HUES64 (cell line): ENCODE measurements at regions not wholly inside any gene's neighbourhood (a gene's known extent, or its start where the extent isn't known, plus 50 kb on each side); places are given as distances from the start of the nearest gene placed in this dataset.

Source experiments
- H3K27ac ChIP-seq: 2 replicates; pipeline ENCODE4 v1.7.0; 2013; ENCODE audit warnings: low read depth, low read length, inconsistent platforms
- H3K27me3 ChIP-seq: 2 replicates; pipeline ENCODE4 v1.6.1; 2013; ENCODE audit warnings: mild to moderate bottlenecking, low read length; ENCODE audit not compliant: insufficient read depth
- H3K36me3 ChIP-seq: 2 replicates; pipeline ENCODE4 v1.6.1; 2013; ENCODE audit warnings: mild to moderate bottlenecking, low read length; ENCODE audit not compliant: insufficient read depth
- H3K4me1 ChIP-seq: 2 replicates; pipeline ENCODE4 v1.6.1; 2013; ENCODE audit warnings: mild to moderate bottlenecking, low read length, moderate library complexity; ENCODE audit not compliant: insufficient read depth
- H3K4me3 ChIP-seq: 2 replicates; pipeline ENCODE4 v1.5.1; 2013; ENCODE audit warnings: mild to moderate bottlenecking, low read length, moderate library complexity
- H3K9ac ChIP-seq: 2 replicates; pipeline ENCODE4 v1.6.1; 2013; ENCODE audit warnings: mild to moderate bottlenecking, low read depth, low read length
- H3K9me3 ChIP-seq: 2 replicates; pipeline ENCODE4 v1.6.1; 2013; ENCODE audit warnings: low read depth, low read length; ENCODE audit not compliant: insufficient read depth
- WGBS: fragments of 150-250, 120-280 bp; methylation state at CpG from one replicate; pipeline ENCODE4 v1.1.7; 2013; ENCODE audit warnings: missing lambda C conversion rate; 5-methylcytosine and 5-hydroxymethylcytosine counted together

DNA sequence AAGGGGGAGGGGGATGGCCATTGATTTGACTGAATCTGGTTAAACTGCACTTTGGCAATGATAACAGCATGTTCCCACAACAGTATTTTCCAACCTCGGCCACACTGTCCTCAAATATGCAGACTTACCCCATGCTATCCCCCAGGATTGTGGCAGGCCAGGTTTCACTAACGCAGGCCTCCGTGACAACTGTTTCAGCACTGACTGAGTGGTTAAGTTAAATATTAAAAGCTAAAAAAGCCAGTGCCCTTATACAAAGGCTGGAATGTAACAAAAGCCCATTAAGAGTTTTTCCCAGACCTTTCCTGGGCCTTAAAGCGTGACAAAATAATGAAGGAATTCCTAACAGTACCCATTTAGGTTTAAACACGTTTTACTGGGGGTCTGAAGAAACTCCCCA lies 202.9 kb downstream of the USP25 start:
- Histone ChIP-seq H3K9ac (no peak overlapping the region), H3K9me3 (no peaks in the 10 kb centered on the region), H3K4me3 (no peak overlapping the region), H3K4me1 (no peaks in the 10 kb centered on the region), H3K36me3 (no peaks in the 10 kb centered on the region), H3K27ac (no peak overlapping the region), H3K27me3 (no peaks in the 10 kb centered on the region)
- WGBS, result 90% methylated on average over 5 of the region's 5 CpGs

DNA sequence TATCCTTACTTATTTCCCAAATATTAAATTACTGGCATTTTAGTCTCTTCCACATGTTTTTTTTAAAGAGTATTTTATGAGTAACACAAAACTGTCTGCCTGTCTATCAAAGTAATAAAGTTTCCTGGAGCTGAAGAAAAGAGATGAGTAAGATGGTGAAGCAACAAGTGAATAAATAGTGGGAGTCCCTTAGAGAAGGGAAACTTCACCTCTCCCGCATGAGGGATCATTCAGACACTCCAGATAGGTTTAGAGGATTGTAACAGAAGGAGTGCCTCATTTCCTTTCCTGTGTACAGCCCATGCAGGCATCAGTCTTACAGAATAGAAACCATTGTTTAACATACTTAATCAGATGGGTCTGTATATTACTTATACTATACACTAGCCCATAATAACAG lies 205.7 kb downstream of the USP25 start:
- H3K36me3 ChIP-seq, result no peaks in the 10 kb centered on the region
- WGBS, result 94% methylated on average over 1 of the region's 1 CpG
- H3K9me3 ChIP-seq, result no peaks in the 10 kb centered on the region

DNA sequence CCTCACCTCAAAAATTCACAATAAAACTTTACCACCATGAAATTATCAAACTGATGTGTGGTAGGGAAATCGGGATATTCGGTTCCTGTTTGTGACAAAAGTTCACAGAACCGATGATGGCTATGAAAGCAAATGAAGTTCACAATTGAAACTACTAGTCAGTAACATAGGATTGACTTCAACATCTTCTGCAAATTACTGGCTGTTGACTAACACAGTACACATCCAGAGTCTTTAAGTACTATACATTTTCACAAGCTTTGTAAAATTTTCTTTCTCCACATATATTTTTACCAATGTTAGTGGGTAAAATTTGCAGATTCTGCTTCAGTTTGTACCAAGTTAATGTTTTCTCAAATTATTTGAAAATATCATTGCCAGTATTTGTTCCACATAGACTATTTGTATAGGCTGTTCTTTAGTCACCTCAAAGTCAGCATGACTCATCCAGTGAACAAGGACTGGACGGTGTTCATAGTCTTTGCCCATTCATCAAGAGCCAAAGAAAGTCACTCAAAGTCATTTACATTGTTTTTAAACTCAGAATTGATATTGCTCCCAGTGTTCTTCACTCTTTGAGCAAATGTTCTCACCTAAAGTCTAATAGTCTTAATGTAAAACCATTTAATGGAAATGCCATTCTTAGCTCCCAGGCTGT lies 213.4 kb downstream of the USP25 start:
- Histone ChIP-seq H3K27ac (no peak overlapping the region), H3K9ac (no peak overlapping the region), H3K9me3 (no peaks in the 10 kb centered on the region), H3K27me3 (no peaks in the 10 kb centered on the region), H3K36me3 (no peaks in the 10 kb centered on the region), H3K4me3 (no peak overlapping the region), H3K4me1 (0 out of 2 replicates have a peak, but pooled peaks cover 3% of the 10 kb centered on the region)
- 96% methylated on average over 3 of the region's 4 CpGs for WGBS

More for the DNA sequence above, 205.7 kb downstream of the USP25 start:
- no peak overlapping the region for H3K9ac ChIP-seq
- no peak overlapping the region for H3K27ac ChIP-seq
- H3K27me3 ChIP-seq, result no peaks in the 10 kb centered on the region
- H3K4me3 ChIP-seq, result no peak overlapping the region
- no peaks in the 10 kb centered on the region for H3K4me1 ChIP-seq

DNA sequence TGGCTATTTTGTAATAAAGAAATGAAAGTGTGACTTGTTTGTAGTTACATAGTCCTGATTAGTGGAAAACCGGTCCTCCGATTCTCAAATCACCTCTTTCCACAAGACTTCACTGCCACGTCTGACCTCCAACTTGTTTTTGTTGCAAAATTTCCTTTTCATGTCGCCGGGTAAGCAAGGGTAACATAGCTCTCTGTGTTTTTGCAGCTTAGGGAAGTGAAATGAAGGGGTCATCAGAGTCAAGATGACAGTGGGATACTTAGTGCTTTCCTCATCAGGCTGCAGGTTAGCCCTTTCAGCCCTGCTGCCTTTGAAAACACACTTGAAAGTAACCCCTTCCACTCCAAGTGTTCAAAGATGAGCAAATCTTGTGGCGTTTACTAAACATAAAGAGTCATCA lies 217.9 kb downstream of the USP25 start:
- no peak overlapping the region for H3K4me3 ChIP-seq
- H3K36me3 ChIP-seq, result no peaks in the 10 kb centered on the region
- 0 out of 2 replicates have a peak, but pooled peaks cover 3% of the 10 kb centered on the region for H3K4me1 ChIP-seq
- H3K27ac ChIP-seq, result no peak overlapping the region
- H3K27me3 ChIP-seq, result no peaks in the 10 kb centered on the region
- H3K9me3 ChIP-seq, result 0 out of 2 replicates have a peak, but pooled peaks cover 2% of the 10 kb centered on the region
- H3K9ac ChIP-seq, result no peak overlapping the region
- 73% methylated on average over 6 of the region's 6 CpGs for WGBS

GRCh38 chr21:15953551-15954116 lies 223.9 kb downstream of the USP25 start:
- 98% methylated on average over 2 of the region's 2 CpGs for WGBS
- Histone ChIP-seq H3K27me3 (no peaks in the 10 kb centered on the region), H3K9me3 (peaks cover 26% of the 10 kb centered on the region), H3K36me3 (no peaks in the 10 kb centered on the region), H3K27ac (no peak overlapping the region), H3K4me1 (no peaks in the 10 kb centered on the region), H3K9ac (no peak overlapping the region), H3K4me3 (no peak overlapping the region)

GRCh38 chr21:15964236-15964855 lies 234.6 kb downstream of the USP25 start:
- Histone ChIP-seq H3K36me3 (no peaks in the 10 kb centered on the region), H3K4me3 (no peak overlapping the region), H3K9me3 (no peaks in the 10 kb centered on the region), H3K4me1 (no peaks in the 10 kb centered on the region; the same call in 1 of the 2 replicates), H3K27me3 (no peaks in the 10 kb centered on the region), H3K27ac (no peak overlapping the region), H3K9ac (no peak overlapping the region)
- WGBS, result 97% methylated on average over 5 of the region's 5 CpGs

DNA sequence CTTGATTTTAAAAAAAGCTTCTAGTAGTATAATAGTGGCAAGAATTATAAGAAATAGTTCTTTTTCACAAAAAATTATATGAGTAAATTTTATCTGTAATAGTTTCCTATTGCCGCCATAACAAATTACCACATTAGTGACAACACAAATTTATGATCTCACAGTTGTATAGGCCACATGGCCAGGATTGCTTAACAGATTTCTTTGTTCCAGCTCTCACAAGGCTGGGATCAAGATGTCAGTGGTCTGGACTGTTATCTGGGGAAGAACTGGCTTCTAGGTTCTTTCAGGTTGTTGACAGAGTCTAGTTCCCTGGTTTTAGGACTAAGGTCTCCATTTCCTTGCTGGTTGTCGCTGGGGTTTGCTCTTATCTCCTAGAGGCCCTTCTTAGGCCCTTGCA lies 236.4 kb downstream of the USP25 start:
- WGBS, result 89% methylated on average over 2 of the region's 2 CpGs
- no peak overlapping the region for H3K27ac ChIP-seq

DNA sequence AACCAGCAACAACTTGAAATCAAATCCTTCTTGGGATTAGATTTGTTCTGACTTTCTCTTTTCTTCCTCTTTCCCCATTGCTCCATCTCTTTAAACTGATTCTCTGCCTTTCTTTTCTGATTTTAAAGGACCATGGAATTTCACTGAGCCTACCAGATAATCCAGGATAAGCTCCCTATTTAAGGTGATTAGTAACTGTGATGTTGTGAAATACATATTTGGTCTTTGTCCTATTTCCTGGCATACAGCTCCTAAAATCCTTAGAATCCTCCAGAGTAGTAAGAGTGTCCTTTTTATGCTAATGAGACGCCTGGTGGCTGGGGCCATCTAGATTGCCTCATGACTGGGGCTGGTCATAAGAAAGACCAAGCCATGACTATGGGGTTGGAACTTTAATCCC lies 236.9 kb downstream of the USP25 start:
- H3K27me3 ChIP-seq, result no peaks in the 10 kb centered on the region
- H3K9ac ChIP-seq, result no peak overlapping the region
- no peak overlapping the region for H3K27ac ChIP-seq
- H3K36me3 ChIP-seq, result no peaks in the 10 kb centered on the region
- no peaks in the 10 kb centered on the region for H3K9me3 ChIP-seq
- no peaks in the 10 kb centered on the region; the same call in 1 of the 2 replicates for H3K4me1 ChIP-seq
- 88% methylated on average over 1 of the region's 1 CpG for WGBS
- no peak overlapping the region for H3K4me3 ChIP-seq

More for the DNA sequence above, 236.4 kb downstream of the USP25 start:
- H3K4me3 ChIP-seq, result no peak overlapping the region
- no peaks in the 10 kb centered on the region for H3K9me3 ChIP-seq
- H3K9ac ChIP-seq, result no peak overlapping the region
- no peaks in the 10 kb centered on the region for H3K27me3 ChIP-seq
- no peaks in the 10 kb centered on the region; the same call in 1 of the 2 replicates for H3K4me1 ChIP-seq
- H3K36me3 ChIP-seq, result no peaks in the 10 kb centered on the region

GRCh38 chr21:15967661-15968060 lies 237.9 kb downstream of the USP25 start:
- Histone ChIP-seq H3K27ac (0 out of 2 replicates have a peak overlapping the region, but pooled peaks have one; percentile 31), H3K4me3 (no peak overlapping the region), H3K27me3 (no peaks in the 10 kb centered on the region), H3K4me1 (no peaks in the 10 kb centered on the region; the same call in 1 of the 2 replicates), H3K9ac (no peak overlapping the region), H3K36me3 (no peaks in the 10 kb centered on the region), H3K9me3 (no peaks in the 10 kb centered on the region)
- 88% methylated on average over 5 of the region's 5 CpGs for WGBS

DNA sequence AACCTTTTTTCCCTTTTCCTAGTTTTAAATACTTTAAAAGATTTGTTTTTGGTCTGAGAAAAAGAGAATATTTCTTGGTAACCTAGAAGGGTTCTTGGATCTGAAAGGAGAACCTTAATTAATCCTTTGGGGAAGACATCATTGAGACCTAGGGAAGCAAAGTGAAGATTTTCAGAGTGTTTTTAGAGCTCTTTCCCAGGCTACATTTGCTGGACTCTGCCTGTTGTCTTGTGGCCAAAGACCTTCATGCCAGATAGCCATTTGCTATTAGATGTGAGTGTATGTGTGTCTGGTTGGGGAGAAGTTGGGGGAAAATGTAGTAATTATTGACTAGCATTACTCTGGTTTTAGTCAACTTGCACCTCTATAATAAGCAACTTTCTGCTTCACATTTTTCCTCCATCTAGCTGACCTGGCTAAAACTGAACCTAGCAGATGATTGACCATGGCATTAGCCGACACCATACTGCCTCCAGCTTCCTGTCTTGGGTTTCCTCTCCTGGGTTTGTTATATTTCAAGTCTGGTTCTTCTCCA lies 239.1 kb downstream of the USP25 start:
- WGBS, result 95% methylated on average over 1 of the region's 1 CpG
- H3K27ac ChIP-seq, result no peak overlapping the region

GRCh38 chr21:15976807-15977206 lies 247.0 kb downstream of the USP25 start:
- Histone ChIP-seq H3K4me1 (peaks cover 9% of the 10 kb centered on the region; the same call in 1 of the 2 replicates), H3K27me3 (no peaks in the 10 kb centered on the region), H3K4me3 (no peak overlapping the region), H3K9me3 (no peaks in the 10 kb centered on the region), H3K27ac (no peak overlapping the region), H3K36me3 (no peaks in the 10 kb centered on the region), H3K9ac (no peak overlapping the region)
- 45% methylated on average over 1 of the region's 1 CpG for WGBS

More for the DNA sequence above, 239.1 kb downstream of the USP25 start:
- Histone ChIP-seq H3K4me3 (no peak overlapping the region), H3K9ac (no peak overlapping the region), H3K9me3 (no peaks in the 10 kb centered on the region), H3K36me3 (no peaks in the 10 kb centered on the region), H3K27me3 (no peaks in the 10 kb centered on the region), H3K4me1 (no peaks in the 10 kb centered on the region; the same call in 1 of the 2 replicates)
